LHCN-M2 (cell line): ENCODE measurements at regions not wholly inside any gene's neighbourhood (a gene's known extent, or its start where the extent isn't known, plus 50 kb on each side); places are given as distances from the start of the nearest gene placed in this dataset.
"Not testable (repeated sequence)": the region's sequence is repeated elsewhere in the genome, so short reads cannot be mapped to it uniquely, and the experiment has no call there.

Source experiments
- DNase-seq: peaks from one replicate; pipeline ENCODE4 v3.0.0-alpha.2; 2012; ENCODE audit warnings: low read depth

- not testable (repeated sequence) for DNase-seq
Measured at GRCh38 chrX:84858771-84859170, 144.9 kb upstream of the APOOL start.

- DNase-seq = peak; percentile 2
Measured at GRCh38 chrX:84865113-84865512, 138.6 kb upstream of the APOOL start.

- not testable (repeated sequence) for DNase-seq
Measured at GRCh38 chrX:84870281-84870680, 133.4 kb upstream of the APOOL start.

- not testable (repeated sequence) for DNase-seq
Measured at GRCh38 chrX:84872160-84872771, 131.4 kb upstream of the APOOL start.

- DNase-seq = no peak
Measured at GRCh38 chrX:84873176-84873575, 130.5 kb upstream of the APOOL start.

- DNase-seq = no peak
Measured at GRCh38 chrX:84876876-84877275, 126.8 kb upstream of the APOOL start.

GRCh38 chrX:84893897-84894296, 109.8 kb upstream of the APOOL start:
- no peak for DNase-seq

- peak; percentile 28 for DNase-seq
Measured at GRCh38 chrX:84907324-84907968, 96.2 kb upstream of the APOOL start.

- DNase-seq = peak; percentile 7
Measured at GRCh38 chrX:84909151-84909550, 94.5 kb upstream of the APOOL start.

- DNase-seq = no peak
Measured at GRCh38 chrX:84924624-84925023, 79.1 kb upstream of the APOOL start.

GRCh38 chrX:84932814-84933213, 70.9 kb upstream of the APOOL start:
- DNase-seq = no peak

- DNase-seq = no peak
Measured at GRCh38 chrX:84933956-84934556, 69.6 kb upstream of the APOOL start.
